K562 (cell line): ENCODE measurements at regions not wholly inside any gene's neighbourhood (a gene's known extent, or its start where the extent isn't known, plus 50 kb on each side); places are given as distances from the start of the nearest gene placed in this dataset.

Source experiments
- CBX2 ChIP-seq: fragments of 200-600 bp; sonication (generic); IDR thresholded peaks from one replicate; pipeline ENCODE4 v1.6.1; 2012; ENCODE audit warnings: mild to moderate bottlenecking, low read length, inconsistent platforms; ENCODE audit not compliant: insufficient read depth, poor library complexity, severe bottlenecking
- ESRRB ChIP-seq: fragments of 250-450 bp; sonication (Bioruptor Pico); IDR thresholded peaks from 2 replicates; pipeline ENCODE4 v1.5.0; 2020; ENCODE audit warnings: mild to moderate bottlenecking, moderate library complexity, borderline replicate concordance
- MEF2D ChIP-seq: conservative IDR thresholded peaks from 2 replicates; pipeline ENCODE4 v1.6.1; 2016; ENCODE audit warnings: low read depth, missing genetic modification characterization, missing compliant biosample characterization
- TEAD1 ChIP-seq, 2 experiments: fragments of 450-650 bp in 1 of 2; sonication (generic) in 1 of 2; formaldehyde crosslinking; IDR thresholded peaks; 2 replicates each; pipeline versions ENCODE4 v1.4.0 to v1.8.0; 2020 to 2022; ENCODE audit warnings: mild to moderate bottlenecking in 2 of 2, missing genetic modification reagents in 1 of 2
- USF1 ChIP-seq: sonication (generic); formaldehyde crosslinking; IDR thresholded peaks from 2 replicates; pipeline ENCODE4 v1.9.0; 2022; ENCODE audit warnings: mild to moderate bottlenecking, missing genetic modification reagents
- XRCC3 ChIP-seq: fragments of 450-650 bp; IDR thresholded peaks from 2 replicates; pipeline ENCODE4 v1.6.1; 2017; ENCODE audit warnings: mild to moderate bottlenecking, moderate library complexity
- ZBTB7A ChIP-seq: IDR thresholded peaks from 2 replicates; pipeline ENCODE4 v1.6.1; 2011; ENCODE audit warnings: low read depth, mild to moderate bottlenecking, low read length, moderate library complexity, borderline replicate concordance; ENCODE audit not compliant: control insufficient read depth
- ZNF561 ChIP-seq: fragments of 450-650 bp; formaldehyde crosslinking; conservative IDR thresholded peaks from 2 replicates; pipeline ENCODE4 v1.4.0; 2020; ENCODE audit warnings: mild to moderate bottlenecking, moderate library complexity
- ZNF584 ChIP-seq: fragments of 200-800 bp; sonication (Bioruptor generic); IDR thresholded peaks from 2 replicates; pipeline ENCODE4 v1.6.1; 2016; ENCODE audit warnings: low read depth, mild to moderate bottlenecking, missing genetic modification characterization, missing compliant biosample characterization
- TF ChIP-seq, protein P1 (sequence below), 2 experiments: fragments of 200-800 bp in 1 of 2; sonication (Bioruptor generic) in 1 of 2; sonication (generic) in 1 of 2; formaldehyde crosslinking in 1 of 2; IDR thresholded peaks in 1 of 2; conservative IDR thresholded peaks in 1 of 2; 2 replicates each; pipeline versions ENCODE4 v1.5.0 to v1.6.1; 2016 to 2020; ENCODE audit warnings: missing compliant biosample characterization in 1 of 2, missing genetic modification characterization in 1 of 2, missing genetic modification reagents in 1 of 2
- TF ChIP-seq, protein P2 (sequence below): fragments of 250-450 bp; sonication (Bioruptor Pico); IDR thresholded peaks from 2 replicates; pipeline ENCODE4 v1.6.1; 2021; ENCODE audit warnings: mild to moderate bottlenecking

DNA sequence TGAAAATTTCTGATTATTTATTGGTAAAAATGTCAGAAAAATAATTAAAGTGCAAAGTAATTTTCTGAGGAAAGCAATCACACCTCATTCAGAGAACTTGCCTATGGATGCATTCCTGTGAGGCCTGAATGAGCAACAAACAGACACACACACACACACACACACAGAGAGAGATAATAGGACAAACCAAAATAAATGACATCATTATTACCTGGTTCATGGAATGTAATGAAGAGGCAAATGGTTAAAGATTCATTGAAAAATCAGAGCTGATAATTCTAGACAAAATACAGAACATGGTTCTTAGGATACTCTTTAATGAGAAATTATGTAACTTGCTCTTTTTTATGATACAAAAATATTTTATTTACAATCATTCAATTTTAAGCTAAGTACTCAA, 490.6 kb upstream of the POU3F2 start (continued):
- TF ChIP-seq, protein P1, sequence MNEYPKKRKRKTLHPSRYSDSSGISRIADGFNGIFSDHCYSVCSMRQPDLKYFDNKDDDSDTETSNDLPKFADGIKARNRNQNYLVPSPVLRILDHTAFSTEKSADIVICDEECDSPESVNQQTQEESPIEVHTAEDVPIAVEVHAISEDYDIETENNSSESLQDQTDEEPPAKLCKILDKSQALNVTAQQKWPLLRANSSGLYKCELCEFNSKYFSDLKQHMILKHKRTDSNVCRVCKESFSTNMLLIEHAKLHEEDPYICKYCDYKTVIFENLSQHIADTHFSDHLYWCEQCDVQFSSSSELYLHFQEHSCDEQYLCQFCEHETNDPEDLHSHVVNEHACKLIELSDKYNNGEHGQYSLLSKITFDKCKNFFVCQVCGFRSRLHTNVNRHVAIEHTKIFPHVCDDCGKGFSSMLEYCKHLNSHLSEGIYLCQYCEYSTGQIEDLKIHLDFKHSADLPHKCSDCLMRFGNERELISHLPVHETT (CRISPR knock-in tag; conservative IDR thresholded peaks at IDR 0.05 in 1 of 2, IDR thresholded peaks at IDR 0.05 in 1 of 2): no peak
- no peak for TF ChIP-seq ZBTB7A
- TF ChIP-seq MEF2D: no peak
- TF ChIP-seq ZNF584 (CRISPR knock-in tag): no peak
- TF ChIP-seq, protein P2, sequence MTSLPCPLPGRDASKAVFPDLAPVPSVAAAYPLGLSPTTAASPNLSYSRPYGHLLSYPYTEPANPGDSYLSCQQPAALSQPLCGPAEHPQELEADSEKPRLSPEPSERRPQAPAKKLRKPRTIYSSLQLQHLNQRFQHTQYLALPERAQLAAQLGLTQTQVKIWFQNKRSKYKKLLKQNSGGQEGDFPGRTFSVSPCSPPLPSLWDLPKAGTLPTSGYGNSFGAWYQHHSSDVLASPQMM: no peak
- TF ChIP-seq XRCC3: no peak
- TF ChIP-seq ESRRB (CRISPR knock-in tag): no peak
- no peak for TF ChIP-seq ZNF561 (CRISPR knock-in tag)
- TF ChIP-seq CBX2: no peak
- no peak for TF ChIP-seq TEAD1 (CRISPR knock-in tag; IDR thresholded peaks at IDR 0.05)
- TF ChIP-seq USF1: no peak
- TF ChIP-seq, all 486 proteins: peak for 0
